ENCODE measurements at regions not wholly inside any gene's neighbourhood (a gene's known extent, or its start where the extent isn't known, plus 50 kb on each side); places are given as distances from the start of the nearest gene placed in this dataset.

GRCh38 chr10:120016906-120017305 is 124.4 kb downstream of the SEC23IP start:
- TF ChIP-seq CTCF (IDR thresholded peaks at IDR 0.05) (no peak), EZH2 (IDR thresholded peaks at IDR 0.05) (no peak), EZH2phosphoT487 (IDR thresholded peaks at IDR 0.05) (no peak)
- Mint-ChIP-seq H3K4me3 (no peak overlapping the region), H3K36me3 (no peaks in the 10 kb centered on the region), H3K4me1 (peaks cover 2% of the 10 kb centered on the region), H3K27me3 (ENCODE audit: insufficient read depth, low read depth) (no peaks in the 10 kb centered on the region), H3K9me3 (no peaks in the 10 kb centered on the region), H3K27ac (no peak overlapping the region)
- no peaks in the 10 kb centered on the region for H3K27me3 ChIP-seq
- H3K4me2 ChIP-seq, result no peak overlapping the region
- H3K4me3 ChIP-seq, result no peak overlapping the region
- no peaks in the 10 kb centered on the region for H3K4me1 ChIP-seq
- no peaks in the 10 kb centered on the region for H3K79me2 ChIP-seq (ENCODE audit: low read depth)
- no peak overlapping the region for H2AFZ ChIP-seq (replicated peaks)
- no peaks in the 10 kb centered on the region for H3F3A ChIP-seq (ENCODE audit: low read depth)
- no peak for DNase-seq (ENCODE audit: low spot score)
- no peaks in the 10 kb centered on the region for H3K36me3 ChIP-seq
- H4K20me1 ChIP-seq (ENCODE audit: low read depth), result no peaks in the 10 kb centered on the region
- H3K9me3 ChIP-seq (ENCODE audit: low read depth), result no peaks in the 10 kb centered on the region
- H3K9ac ChIP-seq, result no peak overlapping the region
- H3K27ac ChIP-seq, result no peak overlapping the region

GRCh38 chr10:120017733-120018417 is 125.3 kb downstream of the SEC23IP start:
- Mint-ChIP-seq H3K4me3 (no peak overlapping the region), H3K4me1 (peaks cover 2% of the 10 kb centered on the region), H3K36me3 (no peaks in the 10 kb centered on the region), H3K27me3 (ENCODE audit: insufficient read depth, low read depth) (no peaks in the 10 kb centered on the region), H3K9me3 (no peaks in the 10 kb centered on the region), H3K27ac (no peak overlapping the region)
- H2AFZ ChIP-seq (replicated peaks), result no peak overlapping the region
- no peak for DNase-seq (ENCODE audit: low spot score)
- no peaks in the 10 kb centered on the region for H3K36me3 ChIP-seq
- no peaks in the 10 kb centered on the region for H3K9me3 ChIP-seq (ENCODE audit: low read depth)
- no peaks in the 10 kb centered on the region for H4K20me1 ChIP-seq (ENCODE audit: low read depth)
- TF ChIP-seq CTCF (IDR thresholded peaks at IDR 0.05) (no peak), EZH2 (IDR thresholded peaks at IDR 0.05) (no peak), EZH2phosphoT487 (IDR thresholded peaks at IDR 0.05) (no peak)
- H3K27me3 ChIP-seq, result no peaks in the 10 kb centered on the region
- H3K9ac ChIP-seq, result no peak overlapping the region
- no peaks in the 10 kb centered on the region for H3K79me2 ChIP-seq (ENCODE audit: low read depth)
- no peaks in the 10 kb centered on the region for H3K4me1 ChIP-seq
- no peak overlapping the region for H3K4me2 ChIP-seq
- no peak overlapping the region for H3K27ac ChIP-seq
- H3K4me3 ChIP-seq, result no peak overlapping the region
- H3F3A ChIP-seq (ENCODE audit: low read depth), result no peaks in the 10 kb centered on the region

GRCh38 chr10:120018695-120019094 is 126.2 kb downstream of the SEC23IP start:
- Histone ChIP-seq H3K4me3 (no peak overlapping the region), H3K27ac (no peak overlapping the region), H3K36me3 (no peaks in the 10 kb centered on the region), H3K9ac (no peak overlapping the region), H3K27me3 (no peaks in the 10 kb centered on the region), H4K20me1 (ENCODE audit: low read depth) (no peaks in the 10 kb centered on the region), H3F3A (ENCODE audit: low read depth) (no peaks in the 10 kb centered on the region), H2AFZ (replicated peaks) (no peak overlapping the region), H3K9me3 (ENCODE audit: low read depth) (no peaks in the 10 kb centered on the region), H3K79me2 (ENCODE audit: low read depth) (no peaks in the 10 kb centered on the region), H3K4me2 (no peak overlapping the region), H3K4me1 (no peaks in the 10 kb centered on the region)
- H3K4me3 Mint-ChIP-seq, result no peak overlapping the region
- TF ChIP-seq EZH2phosphoT487 (IDR thresholded peaks at IDR 0.05), result no peak
- TF ChIP-seq CTCF (IDR thresholded peaks at IDR 0.05), result no peak
- no peak for TF ChIP-seq EZH2 (IDR thresholded peaks at IDR 0.05)
- H3K36me3 Mint-ChIP-seq, result no peaks in the 10 kb centered on the region
- H3K27me3 Mint-ChIP-seq (ENCODE audit: insufficient read depth, low read depth), result no peaks in the 10 kb centered on the region
- H3K4me1 Mint-ChIP-seq, result peaks cover 2% of the 10 kb centered on the region
- no peaks in the 10 kb centered on the region for H3K9me3 Mint-ChIP-seq
- H3K27ac Mint-ChIP-seq, result no peak overlapping the region
- DNase-seq (ENCODE audit: low spot score), result no peak

Measured in neural progenitor cell (in vitro differentiated cells).